ENCODE measurements at regions not wholly inside any gene's neighbourhood (a gene's known extent, or its start where the extent isn't known, plus 50 kb on each side); places are given as distances from the start of the nearest gene placed in this dataset.

- DNase-seq, result no peak
Observed at GRCh38 chr4:43993196-43993902, 455.3 kb downstream of the KCTD8 start.

GRCh38 chr4:43999669-44000068 is 448.9 kb downstream of the KCTD8 start:
- no peak for DNase-seq

- DNase-seq, result no peak
Observed at GRCh38 chr4:44002368-44002767, 446.2 kb downstream of the KCTD8 start.

GRCh38 chr4:44016570-44017421 is 431.8 kb downstream of the KCTD8 start:
- DNase-seq, result no peak

- no peak for DNase-seq
Observed at GRCh38 chr4:44017422-44017739, 431.2 kb downstream of the KCTD8 start.

GRCh38 chr4:44019721-44020120 is 428.9 kb downstream of the KCTD8 start:
- no peak for DNase-seq

- no peak for DNase-seq
Observed at GRCh38 chr4:44025376-44026020, 423.1 kb downstream of the KCTD8 start.

GRCh38 chr4:44038811-44039210 is 409.8 kb downstream of the KCTD8 start:
- no peak for DNase-seq

GRCh38 chr4:44046491-44046890 is 402.1 kb downstream of the KCTD8 start:
- DNase-seq, result no peak

GRCh38 chr4:44056721-44057151 is 391.9 kb downstream of the KCTD8 start:
- no peak for DNase-seq

- DNase-seq, result no peak
Observed at GRCh38 chr4:44070843-44071242, 377.8 kb downstream of the KCTD8 start.

- no peak for DNase-seq
Observed at GRCh38 chr4:44071959-44072955, 376.4 kb downstream of the KCTD8 start.

- DNase-seq, result no peak
Observed at GRCh38 chr4:44086753-44087152, 361.9 kb downstream of the KCTD8 start.

GRCh38 chr4:44093390-44093789 is 355.2 kb downstream of the KCTD8 start:
- no peak for DNase-seq

GRCh38 chr4:44098973-44099372 is 349.6 kb downstream of the KCTD8 start:
- no peak for DNase-seq

- no peak for DNase-seq
Observed at GRCh38 chr4:44100456-44100855, 348.2 kb downstream of the KCTD8 start.

- no peak for DNase-seq
Observed at GRCh38 chr4:44118971-44119680, 329.5 kb downstream of the KCTD8 start.

- DNase-seq, result no peak
Observed at GRCh38 chr4:44120646-44121045, 328.0 kb downstream of the KCTD8 start.

GRCh38 chr4:44121210-44121609 is 327.4 kb downstream of the KCTD8 start:
- no peak for DNase-seq
